Mucosa of descending colon (tissue), 3 donors: ENCODE measurements at regions not wholly inside any gene's neighbourhood (a gene's known extent, or its start where the extent isn't known, plus 50 kb on each side); places are given as distances from the start of the nearest gene placed in this dataset.

ENCODE experiments used
- ATAC-seq: fragments of 200-7000 bp; cut with Tn5 transposase; one replicate; pipeline ENCODE4 v1.9.1; 2020; ENCODE audit warnings: mild to moderate bottlenecking, moderate library complexity
- DNase-seq, 3 donors: peaks; one replicate each; pipeline ENCODE4 v3.0.0-alpha.2; 2020
- H3K36me3 ChIP-seq: fragments of 200-600 bp; one replicate; pipeline ENCODE4 v1.8.0; 2021; ENCODE audit warnings: low read depth, mild to moderate bottlenecking
- H3K4me1 ChIP-seq: fragments of 200-600 bp; one replicate; pipeline ENCODE4 v1.8.0; 2021; ENCODE audit warnings: low read depth, mild to moderate bottlenecking
- H3K4me3 ChIP-seq: fragments of 200-600 bp; one replicate; pipeline ENCODE4 v1.8.0; 2021; ENCODE audit warnings: mild to moderate bottlenecking
- H3K9me3 ChIP-seq: fragments of 200-600 bp; one replicate; pipeline ENCODE4 v1.8.0; 2021; ENCODE audit warnings: mild to moderate bottlenecking
- CTCF ChIP-seq: fragments of 200-600 bp; IDR thresholded peaks from one replicate; pipeline ENCODE4 v1.8.0; 2022; ENCODE audit warnings: antibody characterized with exemption, mild to moderate bottlenecking
- intact Hi-C, 2 donors: fragments of 100-400 bp; cut with DNase I in 1 of 2; cut with micrococcal nuclease in 1 of 2; formaldehyde crosslinking; loops; one replicate each; pipeline versions ENCODE4 v1.11.0 to v1.11.1; 2022; cut with DNase I, micrococcal nuclease
- donor health status: DM: no; HTN: no; CAD: no; lungs with moderate emphysema.
- donor health status: DM: no; HTN: no; CAD: no.
- donor health status: DM: no; HTN: yes; CAD: no.

GRCh38 chr5:20590356-20590755, 602.4 kb upstream of the CDH18 start:
- Histone ChIP-seq H3K4me1 (no peaks in the 10 kb centered on the region), H3K4me3 (no peak overlapping the region), H3K36me3 (no peaks in the 10 kb centered on the region), H3K9me3 (peaks cover 8% of the 10 kb centered on the region)
- TF ChIP-seq CTCF: no peak
- intact Hi-C loops: no loop called here
- no peak for DNase-seq
- ATAC-seq: no peak

- Histone ChIP-seq H3K4me3 (no peak overlapping the region), H3K4me1 (no peaks in the 10 kb centered on the region), H3K36me3 (no peaks in the 10 kb centered on the region), H3K9me3 (peaks cover 15% of the 10 kb centered on the region)
- intact Hi-C loops: no loop called here
- ATAC-seq: no peak
- DNase-seq: no peak
- no peak for TF ChIP-seq CTCF
Observed at GRCh38 chr5:20575571-20575970, 587.6 kb upstream of the CDH18 start.

GRCh38 chr5:20574576-20574975, 586.6 kb upstream of the CDH18 start:
- TF ChIP-seq CTCF: no peak
- intact Hi-C loops: no loop called here
- H3K4me3 ChIP-seq: no peak overlapping the region
- ATAC-seq (no peak), DNase-seq (no peak)
- H3K36me3 ChIP-seq: no peaks in the 10 kb centered on the region
- H3K4me1 ChIP-seq: no peaks in the 10 kb centered on the region
- H3K9me3 ChIP-seq: peaks cover 15% of the 10 kb centered on the region

GRCh38 chr5:20572614-20573013, 584.6 kb upstream of the CDH18 start:
- intact Hi-C loops: no loop called here
- no peak for DNase-seq
- Histone ChIP-seq H3K4me3 (no peak overlapping the region), H3K4me1 (no peaks in the 10 kb centered on the region), H3K36me3 (no peaks in the 10 kb centered on the region), H3K9me3 (peaks cover 19% of the 10 kb centered on the region)
- TF ChIP-seq CTCF: no peak
- no peak for ATAC-seq

- no peaks in the 10 kb centered on the region for H3K36me3 ChIP-seq
- DNase-seq: no peak
- no peak overlapping the region for H3K4me3 ChIP-seq
- H3K4me1 ChIP-seq: no peaks in the 10 kb centered on the region
- ATAC-seq: no peak
- H3K9me3 ChIP-seq: peaks cover 33% of the 10 kb centered on the region
- no peak for TF ChIP-seq CTCF
- intact Hi-C loops: no loop called here
Observed at GRCh38 chr5:20570486-20570885, 582.5 kb upstream of the CDH18 start.

- intact Hi-C loops: no loop called here
- Histone ChIP-seq H3K36me3 (no peaks in the 10 kb centered on the region), H3K4me1 (no peaks in the 10 kb centered on the region), H3K4me3 (no peak overlapping the region), H3K9me3 (peaks cover 24% of the 10 kb centered on the region)
- DNase-seq: no peak
- no peak for TF ChIP-seq CTCF
- ATAC-seq: no peak
Observed at GRCh38 chr5:20562544-20562943, 574.5 kb upstream of the CDH18 start.
